Gastroesophageal sphincter (tissue), 4 donors: ENCODE measurements at regions not wholly inside any gene's neighbourhood (a gene's known extent, or its start where the extent isn't known, plus 50 kb on each side); places are given as distances from the start of the nearest gene placed in this dataset.

Experiments used
- ATAC-seq: fragments of 150-250 bp; one replicate; pipeline ENCODE4 v1.9.1; 2016; ENCODE audit warnings: mild to moderate bottlenecking, moderate library complexity
- H3K27ac ChIP-seq, 4 donors: fragments of 200-600 bp; sonication (generic) in 3 of 4; 1 replicate in 3 of 4; 2 replicates in 1 of 4; pipeline ENCODE4 v1.5.1; 2016 to 2019
- H3K27me3 ChIP-seq: fragments of 200-600 bp; sonication (generic); one replicate; pipeline ENCODE4 v1.5.1; 2019
- H3K36me3 ChIP-seq, 2 donors: fragments of 200-600 bp; sonication (generic); one replicate each; pipeline ENCODE4 v1.5.1; 2019; ENCODE audit warnings: control low read depth in 1 of 2
- H3K4me1 ChIP-seq, 3 donors: fragments of 200-600 bp; sonication (generic); 1 replicate in 2 of 3; 2 replicates in 1 of 3; pipeline ENCODE4 v1.5.1; 2016 to 2019; ENCODE audit warnings: control low read depth in 2 of 3
- H3K4me3 ChIP-seq, 2 donors: fragments of 200-600 bp; sonication (generic); one replicate each; pipeline ENCODE4 v1.5.1; 2019; ENCODE audit warnings: mild to moderate bottlenecking in 1 of 2, moderate library complexity in 1 of 2
- H3K9me3 ChIP-seq, 3 donors: fragments of 200-600 bp; sonication (generic); one replicate each; pipeline ENCODE4 v1.5.1; 2017 to 2019; ENCODE audit warnings: control low read depth in 2 of 3
- CTCF ChIP-seq, 4 experiments: fragments of 200-600 bp in 2 of 4; fragments of 450-650 bp in 2 of 4; sonication (generic) in 1 of 4; IDR thresholded peaks; one replicate each; pipeline ENCODE4 v1.5.1; 2017 to 2019; ENCODE audit warnings: antibody characterized with exemption in 4 of 4, mild to moderate bottlenecking in 2 of 4, moderate library complexity in 2 of 4
- EP300 ChIP-seq: sonication (generic); formaldehyde crosslinking; IDR thresholded peaks from one replicate; pipeline ENCODE4 v1.6.1; 2017; ENCODE audit warnings: antibody characterized with exemption, mild to moderate bottlenecking
- POLR2A ChIP-seq, 2 donors: fragments of 450-650 bp; IDR thresholded peaks; one replicate each; pipeline ENCODE4 v1.6.1; 2017; ENCODE audit warnings: antibody characterized with exemption in 2 of 2, mild to moderate bottlenecking in 2 of 2, moderate library complexity in 1 of 2
- POLR2AphosphoS5 ChIP-seq: sonication (generic); formaldehyde crosslinking; IDR thresholded peaks from one replicate; pipeline ENCODE4 v1.6.1; 2017; ENCODE audit warnings: antibody characterized with exemption
- WGBS, 2 donors: methylation state at CpG; one replicate each; pipeline ENCODE4 v1.1.5; 2018; ENCODE audit warnings: low coverage in 1 of 2; 5-methylcytosine and 5-hydroxymethylcytosine counted together

GRCh38 chr3:7982126-7982525 is 519.5 kb upstream of the LMCD1 start:
- Histone ChIP-seq H3K36me3 (no peaks in the 10 kb centered on the region), H3K27ac (no peak overlapping the region), H3K27me3 (no peaks in the 10 kb centered on the region), H3K9me3 (no peaks in the 10 kb centered on the region), H3K4me3 (no peak overlapping the region), H3K4me1 (no peaks in the 10 kb centered on the region)
- ATAC-seq, result no peak
- no peak for TF ChIP-seq POLR2A (IDR thresholded peaks at IDR 0.05)
- TF ChIP-seq POLR2AphosphoS5, result no peak
- TF ChIP-seq CTCF (IDR thresholded peaks at IDR 0.05), result no peak
- no peak for TF ChIP-seq EP300

GRCh38 chr3:7999384-7999783 is 502.2 kb upstream of the LMCD1 start:
- 51 to 80% methylated on average over 3 of the region's 4 CpGs for WGBS, 2 donors
- no peak for ATAC-seq

GRCh38 chr3:8001307-8001706 is 500.3 kb upstream of the LMCD1 start:
- 0 to 63% methylated on average over 1 of the region's 1 CpG for WGBS, 2 donors
- H3K4me1 ChIP-seq, result no peaks in the 10 kb centered on the region
- no peak overlapping the region for H3K4me3 ChIP-seq
- no peak overlapping the region for H3K27ac ChIP-seq
- no peaks in the 10 kb centered on the region for H3K9me3 ChIP-seq
- ATAC-seq, result no peak
- H3K27me3 ChIP-seq, result no peaks in the 10 kb centered on the region
- no peak for TF ChIP-seq POLR2AphosphoS5
- TF ChIP-seq EP300, result no peak
- TF ChIP-seq POLR2A (IDR thresholded peaks at IDR 0.05), result no peak
- TF ChIP-seq CTCF (IDR thresholded peaks at IDR 0.05), result no peak
- H3K36me3 ChIP-seq, result no peaks in the 10 kb centered on the region

More at GRCh38 chr3:7999384-7999783, 502.2 kb upstream of the LMCD1 start:
- Histone ChIP-seq H3K4me3 (no peak overlapping the region), H3K27ac (no peak overlapping the region), H3K36me3 (no peaks in the 10 kb centered on the region), H3K9me3 (peaks cover 0 to 4% (median 0%) of the 10 kb centered on the region in 3 donors), H3K27me3 (no peaks in the 10 kb centered on the region), H3K4me1 (no peaks in the 10 kb centered on the region)
- TF ChIP-seq POLR2A (IDR thresholded peaks at IDR 0.05), result no peak
- TF ChIP-seq EP300, result no peak
- no peak for TF ChIP-seq CTCF (IDR thresholded peaks at IDR 0.05)
- TF ChIP-seq POLR2AphosphoS5, result no peak

- no peak for ATAC-seq
- Histone ChIP-seq H3K36me3 (no peaks in the 10 kb centered on the region), H3K27me3 (no peaks in the 10 kb centered on the region), H3K4me3 (no peak overlapping the region), H3K4me1 (no peaks in the 10 kb centered on the region), H3K27ac (no peak overlapping the region), H3K9me3 (no peaks in the 10 kb centered on the region)
- 73 to 91% methylated on average over 3 to 5 of the region's 6 CpGs for WGBS, 2 donors
- no peak for TF ChIP-seq EP300
- TF ChIP-seq POLR2A (IDR thresholded peaks at IDR 0.05), result no peak
- no peak for TF ChIP-seq CTCF (IDR thresholded peaks at IDR 0.05)
- TF ChIP-seq POLR2AphosphoS5, result no peak
Observed at GRCh38 chr3:8001712-8002111, 499.9 kb upstream of the LMCD1 start.

GRCh38 chr3:8011902-8012301 is 489.7 kb upstream of the LMCD1 start:
- TF ChIP-seq POLR2A (IDR thresholded peaks at IDR 0.05) (no peak), POLR2AphosphoS5 (no peak), CTCF (IDR thresholded peaks at IDR 0.05) (no peak), EP300 (no peak)
- Histone ChIP-seq H3K27me3 (no peaks in the 10 kb centered on the region), H3K27ac (no peak overlapping the region), H3K4me3 (no peak overlapping the region), H3K36me3 (no peaks in the 10 kb centered on the region), H3K4me1 (peaks cover 0 to 3% (median 0%) of the 10 kb centered on the region in 3 donors), H3K9me3 (peaks cover 0 to 4% (median 0%) of the 10 kb centered on the region in 3 donors)
- no peak for ATAC-seq
- WGBS, 2 donors, result 56 to 71% methylated on average over 2 to 3 of the region's 3 CpGs
